ENCODE measurements at regions not wholly inside any gene's neighbourhood (a gene's known extent, or its start where the extent isn't known, plus 50 kb on each side); places are given as distances from the start of the nearest gene placed in this dataset.

DNA sequence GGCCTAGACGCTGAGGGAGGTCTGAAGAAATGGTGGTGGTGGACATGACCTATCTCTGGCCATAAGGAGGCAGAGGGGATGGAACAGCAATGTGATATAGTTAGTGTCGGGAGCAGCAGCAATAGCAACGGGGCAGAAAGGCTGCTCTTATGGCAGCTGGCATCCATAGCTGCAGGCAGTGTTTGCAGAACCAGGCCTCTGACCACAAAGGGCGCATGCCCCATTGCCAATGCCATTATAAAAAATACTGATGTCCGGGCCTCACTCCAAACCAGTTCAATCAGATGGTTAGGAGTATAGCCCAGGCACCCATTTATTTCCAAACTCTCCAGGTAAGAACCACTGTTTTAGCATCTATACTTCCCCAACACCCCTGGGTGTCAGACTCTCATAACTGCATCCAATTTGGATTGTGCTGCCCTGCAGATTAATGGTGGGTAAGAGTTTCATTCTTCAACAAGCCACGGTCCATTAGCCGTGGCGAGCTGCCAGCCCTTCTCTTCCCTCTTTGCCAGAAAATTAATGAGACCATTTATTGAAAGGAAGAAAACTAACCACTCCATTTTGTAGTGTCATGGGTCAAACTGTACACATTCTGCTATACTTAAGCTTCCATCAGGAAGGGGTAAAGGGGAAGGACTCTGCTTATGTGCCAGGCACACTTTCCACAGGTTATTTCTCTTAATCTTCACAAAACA lies 72.8 kb upstream of the SPON1 start:
- Histone ChIP-seq H3K9me3 (ENCODE audit: low read depth) (no peaks in the 10 kb centered on the region), H3K4me1 (no peaks in the 10 kb centered on the region), H4K20me1 (ENCODE audit: low read depth) (no peaks in the 10 kb centered on the region), H3K27ac (no peak overlapping the region), H3K4me2 (no peak overlapping the region), H2AFZ (replicated peaks) (no peak overlapping the region), H3F3A (ENCODE audit: low read depth) (no peaks in the 10 kb centered on the region), H3K36me3 (no peaks in the 10 kb centered on the region), H3K9ac (no peak overlapping the region), H3K27me3 (no peaks in the 10 kb centered on the region), H3K79me2 (ENCODE audit: low read depth) (no peaks in the 10 kb centered on the region), H3K4me3 (no peak overlapping the region)
- H3K4me3 Mint-ChIP-seq: no peak overlapping the region
- no peaks in the 10 kb centered on the region for H3K9me3 Mint-ChIP-seq
- H3K36me3 Mint-ChIP-seq: no peaks in the 10 kb centered on the region
- peaks cover 6% of the 10 kb centered on the region for H3K4me1 Mint-ChIP-seq
- DNase-seq (ENCODE audit: low spot score): no peak
- H3K27me3 Mint-ChIP-seq (ENCODE audit: insufficient read depth, low read depth): no peaks in the 10 kb centered on the region
- TF ChIP-seq, protein P1, sequence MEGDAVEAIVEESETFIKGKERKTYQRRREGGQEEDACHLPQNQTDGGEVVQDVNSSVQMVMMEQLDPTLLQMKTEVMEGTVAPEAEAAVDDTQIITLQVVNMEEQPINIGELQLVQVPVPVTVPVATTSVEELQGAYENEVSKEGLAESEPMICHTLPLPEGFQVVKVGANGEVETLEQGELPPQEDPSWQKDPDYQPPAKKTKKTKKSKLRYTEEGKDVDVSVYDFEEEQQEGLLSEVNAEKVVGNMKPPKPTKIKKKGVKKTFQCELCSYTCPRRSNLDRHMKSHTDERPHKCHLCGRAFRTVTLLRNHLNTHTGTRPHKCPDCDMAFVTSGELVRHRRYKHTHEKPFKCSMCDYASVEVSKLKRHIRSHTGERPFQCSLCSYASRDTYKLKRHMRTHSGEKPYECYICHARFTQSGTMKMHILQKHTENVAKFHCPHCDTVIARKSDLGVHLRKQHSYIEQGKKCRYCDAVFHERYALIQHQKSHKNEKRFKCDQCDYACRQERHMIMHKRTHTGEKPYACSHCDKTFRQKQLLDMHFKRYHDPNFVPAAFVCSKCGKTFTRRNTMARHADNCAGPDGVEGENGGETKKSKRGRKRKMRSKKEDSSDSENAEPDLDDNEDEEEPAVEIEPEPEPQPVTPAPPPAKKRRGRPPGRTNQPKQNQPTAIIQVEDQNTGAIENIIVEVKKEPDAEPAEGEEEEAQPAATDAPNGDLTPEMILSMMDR (IDR thresholded peaks at IDR 0.05): no peak
- no peak for TF ChIP-seq EZH2 (IDR thresholded peaks at IDR 0.05)
- TF ChIP-seq EZH2phosphoT487 (IDR thresholded peaks at IDR 0.05): no peak
- no peak overlapping the region for H3K27ac Mint-ChIP-seq

DNA sequence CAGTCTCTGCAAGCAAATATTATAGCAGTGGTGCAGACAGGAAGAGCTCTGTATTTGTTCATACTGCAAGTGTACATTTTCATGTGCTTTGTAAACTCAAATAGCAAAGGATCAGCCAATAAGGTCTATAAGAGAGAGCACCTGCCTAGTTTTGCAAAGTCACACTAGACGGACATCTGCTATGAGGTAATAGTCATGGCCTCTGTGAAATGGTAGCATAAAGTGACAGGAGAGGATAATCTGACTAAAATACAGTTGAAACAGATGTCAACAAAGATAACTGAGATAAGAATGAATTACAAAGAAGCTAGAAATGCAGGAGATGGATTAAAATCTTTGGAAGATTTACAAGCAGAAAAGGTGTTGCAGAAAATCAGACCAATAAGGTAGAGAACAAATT lies 70.6 kb upstream of the SPON1 start:
- H3K4me1 ChIP-seq: no peaks in the 10 kb centered on the region
- H3K4me3 ChIP-seq: no peak overlapping the region
- no peaks in the 10 kb centered on the region for H3K79me2 ChIP-seq (ENCODE audit: low read depth)
- H3K9me3 Mint-ChIP-seq: no peaks in the 10 kb centered on the region
- H3K4me3 Mint-ChIP-seq: no peak overlapping the region
- no peaks in the 10 kb centered on the region for H3K27me3 Mint-ChIP-seq (ENCODE audit: insufficient read depth, low read depth)
- H3F3A ChIP-seq (ENCODE audit: low read depth): no peaks in the 10 kb centered on the region
- no peak overlapping the region for H3K27ac ChIP-seq
- no peak overlapping the region for H3K4me2 ChIP-seq
- no peaks in the 10 kb centered on the region for H3K9me3 ChIP-seq (ENCODE audit: low read depth)
- H3K4me1 Mint-ChIP-seq: peaks cover 6% of the 10 kb centered on the region
- H3K27ac Mint-ChIP-seq: no peak overlapping the region
- H3K36me3 Mint-ChIP-seq: no peaks in the 10 kb centered on the region
- TF ChIP-seq EZH2phosphoT487 (IDR thresholded peaks at IDR 0.05): no peak
- no peak for TF ChIP-seq EZH2 (IDR thresholded peaks at IDR 0.05)
- TF ChIP-seq, protein P1 (IDR thresholded peaks at IDR 0.05): no peak
- no peak overlapping the region for H3K9ac ChIP-seq
- no peak overlapping the region for H2AFZ ChIP-seq (replicated peaks)
- no peaks in the 10 kb centered on the region for H3K27me3 ChIP-seq
- no peak for DNase-seq (ENCODE audit: low spot score)
- H4K20me1 ChIP-seq (ENCODE audit: low read depth): no peaks in the 10 kb centered on the region
- H3K36me3 ChIP-seq: no peaks in the 10 kb centered on the region

DNA sequence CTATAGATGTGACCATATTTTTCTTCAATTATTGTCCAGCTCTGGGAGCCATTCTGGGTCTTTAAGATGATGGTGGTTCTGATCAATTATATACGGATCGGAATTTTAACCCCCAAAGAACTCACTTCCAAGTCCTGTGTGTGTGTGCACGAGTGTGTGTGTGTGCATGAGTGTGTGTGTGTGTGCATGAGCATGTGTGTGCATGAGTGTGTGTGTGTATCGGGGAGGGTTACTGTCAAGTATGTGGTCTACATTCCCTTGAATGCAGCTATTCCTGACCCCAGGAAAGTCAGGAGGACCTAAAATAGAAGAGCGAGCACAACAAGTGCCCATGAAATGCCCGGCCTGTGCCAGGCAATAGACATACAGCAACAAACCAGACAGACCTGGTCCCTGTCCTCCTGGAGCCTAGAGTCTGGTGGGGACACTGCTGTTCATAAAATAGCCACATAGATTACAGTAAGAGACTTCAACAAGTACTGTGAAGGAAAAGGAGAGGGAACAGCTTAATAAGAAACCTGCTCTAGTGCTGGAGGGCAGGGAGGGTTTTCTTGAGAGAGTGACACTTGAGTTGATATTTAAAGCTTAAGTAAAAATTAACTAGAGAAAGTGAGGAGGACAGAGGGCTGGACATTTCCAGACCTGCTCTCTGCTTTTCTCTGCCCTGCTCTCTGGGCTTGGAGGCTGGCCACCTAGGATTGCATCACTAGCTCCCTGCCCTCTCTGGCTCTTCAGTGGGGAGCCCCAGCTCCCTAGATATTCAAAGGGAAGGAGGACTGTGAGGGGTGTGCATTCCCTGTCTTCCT lies 66.1 kb upstream of the SPON1 start:
- no peak overlapping the region for H3K4me3 Mint-ChIP-seq

More for the DNA sequence above, 66.1 kb upstream of the SPON1 start:
- H2AFZ ChIP-seq (replicated peaks): no peak overlapping the region
- no peak for DNase-seq (ENCODE audit: low spot score)
- H3K4me2 ChIP-seq: no peak overlapping the region
- no peaks in the 10 kb centered on the region for H3K27me3 ChIP-seq
- Mint-ChIP-seq H3K27ac (no peak overlapping the region), H3K4me1 (peaks cover 3% of the 10 kb centered on the region), H3K9me3 (no peaks in the 10 kb centered on the region), H3K27me3 (ENCODE audit: insufficient read depth, low read depth) (peaks cover 2% of the 10 kb centered on the region), H3K36me3 (no peaks in the 10 kb centered on the region)
- H3K27ac ChIP-seq: no peak overlapping the region
- H3K4me1 ChIP-seq: peaks cover 7% of the 10 kb centered on the region
- H3K4me3 ChIP-seq: no peak overlapping the region
- H3K9ac ChIP-seq: no peak overlapping the region
- TF ChIP-seq, protein P1 (IDR thresholded peaks at IDR 0.05): no peak
- TF ChIP-seq EZH2 (IDR thresholded peaks at IDR 0.05): no peak
- no peak for TF ChIP-seq EZH2phosphoT487 (IDR thresholded peaks at IDR 0.05)
- H3K9me3 ChIP-seq (ENCODE audit: low read depth): no peaks in the 10 kb centered on the region
- H4K20me1 ChIP-seq (ENCODE audit: low read depth): no peaks in the 10 kb centered on the region
- H3F3A ChIP-seq (ENCODE audit: low read depth): no peaks in the 10 kb centered on the region
- no peaks in the 10 kb centered on the region for H3K79me2 ChIP-seq (ENCODE audit: low read depth)
- no peaks in the 10 kb centered on the region for H3K36me3 ChIP-seq
